GM18870 (cell line): ENCODE measurements at regions not wholly inside any gene's neighbourhood (a gene's known extent, or its start where the extent isn't known, plus 50 kb on each side); places are given as distances from the start of the nearest gene placed in this dataset.
"Not testable (repeated sequence)": the region's sequence is repeated elsewhere in the genome, so short reads cannot be mapped to it uniquely, and the experiment has no call there.

Experiments
- ATAC-seq: cut with Tn5 transposase; IDR thresholded peaks from one replicate; pipeline ENCODE4 v1.9.1; 2021; ENCODE audit warnings: moderate library complexity; ENCODE audit not compliant: unreplicated experiment

GRCh38 chr5:111635151-111635902 is 121.7 kb downstream of the NREP start:
- ATAC-seq, result no peak

DNA sequence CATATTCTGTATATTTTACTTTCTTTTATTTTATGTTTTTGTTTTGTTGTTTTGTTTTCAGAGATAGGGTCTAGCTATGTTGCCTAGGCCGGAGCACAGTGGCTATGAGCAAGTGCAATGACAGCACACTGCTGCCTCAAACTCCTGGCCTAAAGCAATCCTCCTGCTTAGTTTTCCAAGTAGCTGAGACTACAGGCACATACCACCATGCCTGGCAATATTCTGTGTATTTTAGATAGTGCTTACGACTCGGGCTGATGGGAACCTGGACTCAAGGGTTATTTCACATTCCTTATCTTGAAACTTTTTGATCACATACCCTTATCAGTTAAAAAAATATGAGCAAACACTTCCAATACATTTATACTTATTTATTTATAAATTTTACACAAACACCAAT is 119.0 kb upstream of the STARD4 start:
- no peak for ATAC-seq

DNA sequence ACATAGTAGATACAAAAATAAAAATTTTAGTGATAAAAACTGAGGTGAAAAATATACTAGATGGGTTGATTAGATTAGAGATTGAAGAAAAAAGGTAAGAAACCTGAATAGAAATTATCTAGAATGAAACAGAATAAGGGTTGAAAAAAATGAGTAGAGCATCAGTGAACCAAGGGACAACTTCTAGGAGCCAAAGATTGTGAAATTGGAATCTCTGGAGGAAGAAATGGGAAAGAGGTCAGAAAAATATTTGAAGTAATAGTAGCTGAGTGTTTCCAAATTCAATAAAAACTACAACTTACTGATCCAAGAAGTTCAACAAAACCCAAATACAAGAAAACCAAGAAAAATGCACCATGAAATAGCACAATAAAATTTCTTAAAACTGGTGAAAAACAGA is 116.6 kb upstream of the STARD4 start:
- ATAC-seq, result no peak

- ATAC-seq, result no peak
Measured at GRCh38 chr5:111627862-111628261, 115.5 kb upstream of the STARD4 start.

GRCh38 chr5:111626473-111627148 is 114.3 kb upstream of the STARD4 start:
- ATAC-seq, result no peak

- ATAC-seq, result no peak
Measured at GRCh38 chr5:111618623-111619271, 106.4 kb upstream of the STARD4 start.

DNA sequence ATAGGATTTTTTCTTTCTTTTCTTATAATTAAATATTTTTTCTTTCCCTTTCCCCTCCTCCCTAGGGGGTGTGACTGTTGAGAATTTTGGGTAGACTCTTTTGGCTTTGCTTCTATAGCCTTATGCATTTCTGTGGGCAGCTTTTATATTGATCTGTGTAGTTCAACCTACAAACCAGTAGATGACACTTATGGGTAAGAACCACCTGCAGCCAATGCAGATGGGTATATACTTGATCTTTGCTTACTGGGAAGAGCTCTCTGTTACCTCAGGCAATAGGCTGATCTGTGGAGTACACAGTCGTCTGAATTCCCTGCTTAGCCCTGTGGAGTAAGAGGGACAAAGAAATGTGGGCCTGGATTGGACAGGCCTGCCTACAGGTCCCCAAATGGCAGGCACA is 102.7 kb upstream of the STARD4 start:
- no peak for ATAC-seq

GRCh38 chr5:111612013-111612630 is 99.8 kb upstream of the STARD4 start:
- ATAC-seq, result not testable (repeated sequence)

- no peak for ATAC-seq
Measured at GRCh38 chr5:111606194-111606593, 93.9 kb upstream of the STARD4 start.

GRCh38 chr5:111603446-111603827 is 91.1 kb upstream of the STARD4 start:
- ATAC-seq, result no peak

GRCh38 chr5:111602817-111603445 is 90.6 kb upstream of the STARD4 start:
- ATAC-seq, result no peak

- ATAC-seq, result no peak
Measured at GRCh38 chr5:111598996-111599395, 86.7 kb upstream of the STARD4 start.

GRCh38 chr5:111597491-111597890 is 85.2 kb upstream of the STARD4 start:
- ATAC-seq, result no peak

DNA sequence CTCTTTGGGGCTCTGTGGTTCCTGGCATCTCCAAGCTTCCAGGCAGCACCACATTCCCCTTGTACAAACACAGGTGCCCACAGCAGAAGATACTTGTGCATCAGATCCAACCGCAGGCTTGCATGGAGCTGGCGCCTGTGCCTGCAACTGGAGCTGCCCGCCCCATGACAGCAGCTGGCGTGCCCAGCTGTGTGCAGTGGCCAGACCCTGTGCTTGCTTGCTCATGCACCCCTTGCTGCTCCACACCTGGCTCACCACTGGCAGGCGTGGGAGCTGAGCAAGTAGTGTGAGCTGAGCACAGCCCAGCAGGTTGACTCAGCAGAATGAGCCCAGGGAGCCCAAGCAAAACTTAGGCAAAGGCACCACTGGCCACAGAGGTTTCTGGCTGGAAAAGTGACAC is 84.4 kb upstream of the STARD4 start:
- no peak for ATAC-seq

DNA sequence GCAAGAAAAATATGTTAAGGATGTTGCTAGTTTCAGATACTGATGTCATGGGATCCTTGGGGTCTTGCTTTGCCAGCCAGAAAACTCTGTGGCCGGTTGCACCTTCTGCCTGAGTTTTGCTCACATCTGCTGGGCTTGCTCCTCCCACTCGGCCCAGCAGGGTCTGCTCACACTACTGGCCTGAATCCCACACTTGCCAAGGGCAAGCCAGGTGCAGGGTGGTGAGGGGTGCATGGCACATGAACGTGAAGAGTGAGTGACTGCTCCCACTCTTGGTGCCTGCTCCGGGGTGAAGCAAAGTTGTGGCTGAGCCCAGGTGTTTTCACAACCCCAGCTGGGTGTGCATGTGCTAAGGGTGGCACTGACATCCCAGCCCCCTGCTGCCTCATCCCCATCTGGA is 83.1 kb upstream of the STARD4 start:
- ATAC-seq, result no peak

GRCh38 chr5:111589316-111589715 is 77.0 kb upstream of the STARD4 start:
- ATAC-seq, result no peak

DNA sequence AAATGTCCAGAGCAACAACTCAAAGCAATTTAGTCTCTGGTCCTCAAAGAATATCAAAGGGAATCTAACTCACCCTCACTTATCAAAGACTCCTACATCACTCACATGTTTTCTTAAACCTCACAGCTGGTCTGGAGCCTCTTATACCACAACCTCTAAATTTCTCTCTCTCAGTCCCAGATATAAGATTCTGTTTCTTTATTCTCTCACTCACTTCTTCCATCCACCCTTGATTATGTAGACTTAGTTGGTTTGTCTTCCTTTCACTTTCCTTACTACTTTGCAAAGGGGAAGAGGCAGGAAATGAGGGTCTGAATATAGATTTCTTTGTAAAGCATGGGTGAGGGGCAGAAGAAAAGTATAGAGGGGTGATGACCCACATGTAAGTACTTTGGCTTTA is 75.4 kb upstream of the STARD4 start:
- no peak for ATAC-seq

- ATAC-seq, result no peak
Measured at GRCh38 chr5:111585946-111586345, 73.6 kb upstream of the STARD4 start.

GRCh38 chr5:111585291-111585690 is 73.0 kb upstream of the STARD4 start:
- ATAC-seq, result no peak

- no peak for ATAC-seq
Measured at GRCh38 chr5:111584651-111585050, 72.3 kb upstream of the STARD4 start.

GRCh38 chr5:111583758-111584203 is 71.4 kb upstream of the STARD4 start:
- ATAC-seq, result no peak
